HepG2 (cell line): ENCODE measurements at regions not wholly inside any gene's neighbourhood (a gene's known extent, or its start where the extent isn't known, plus 50 kb on each side); places are given as distances from the start of the nearest gene placed in this dataset.

Experiments used
- CENPX ChIP-seq: sonication (generic); formaldehyde crosslinking; IDR thresholded peaks from 2 replicates; pipeline ENCODE4 v1.9.0; 2021; ENCODE audit warnings: mild to moderate bottlenecking, missing genetic modification reagents, moderate library complexity
- EP300 ChIP-seq, 3 experiments: sonication (generic) in 1 of 3; formaldehyde crosslinking in 1 of 3; IDR thresholded peaks; 2 replicates each; pipeline versions ENCODE4 v1.5.1 to v1.6.1; 2011 to 2020; ENCODE audit warnings: low read depth in 2 of 3, low read length in 2 of 3, borderline replicate concordance in 1 of 3, improper control_type of control experiment in 1 of 3, mild to moderate bottlenecking in 1 of 3, missing genetic modification reagents in 1 of 3, moderate library complexity in 1 of 3
- GATAD2A ChIP-seq: IDR thresholded peaks from 2 replicates; pipeline ENCODE4 v1.6.1; 2016
- JUNB ChIP-seq: sonication (generic); formaldehyde crosslinking; IDR thresholded peaks from 2 replicates; pipeline ENCODE4 v1.8.0; 2022; ENCODE audit warnings: missing genetic modification reagents, mild to moderate bottlenecking, borderline replicate concordance
- PCBP2 ChIP-seq: fragments of 200-400 bp; formaldehyde crosslinking; optimal IDR thresholded peaks from 2 replicates; pipeline ENCODE3; 2018; ENCODE audit warnings: low read length, low read depth; ENCODE audit not compliant: poor library complexity, severe bottlenecking
- SRF ChIP-seq: IDR thresholded peaks from 2 replicates; pipeline ENCODE4 v1.6.1; 2011; ENCODE audit warnings: mild to moderate bottlenecking, low read depth, low read length, moderate library complexity
- ZNF207 ChIP-seq: fragments of 450-650 bp; IDR thresholded peaks from 2 replicates; pipeline ENCODE4 v1.6.1; 2016; ENCODE audit warnings: antibody characterized with exemption, borderline replicate concordance
- TF ChIP-seq, protein P1 (sequence below): sonication (generic); formaldehyde crosslinking; IDR thresholded peaks from 2 replicates; pipeline ENCODE4 v1.5.0; 2020; ENCODE audit warnings: mild to moderate bottlenecking, missing genetic modification reagents, moderate library complexity
- TF ChIP-seq, protein P2 (sequence below): sonication (generic); formaldehyde crosslinking; IDR thresholded peaks from 2 replicates; pipeline ENCODE4 v1.4.0; 2020; ENCODE audit warnings: mild to moderate bottlenecking, missing genetic modification reagents, borderline replicate concordance
- TF ChIP-seq, protein P3 (sequence below): sonication (generic); formaldehyde crosslinking; IDR thresholded peaks from 2 replicates; pipeline ENCODE4 v1.4.0; 2020; ENCODE audit warnings: low read depth, missing genetic modification reagents
- TF ChIP-seq, protein P4 (sequence below): sonication (generic); formaldehyde crosslinking; IDR thresholded peaks from 2 replicates; pipeline ENCODE4 v1.4.0; 2020; ENCODE audit warnings: missing genetic modification reagents

DNA sequence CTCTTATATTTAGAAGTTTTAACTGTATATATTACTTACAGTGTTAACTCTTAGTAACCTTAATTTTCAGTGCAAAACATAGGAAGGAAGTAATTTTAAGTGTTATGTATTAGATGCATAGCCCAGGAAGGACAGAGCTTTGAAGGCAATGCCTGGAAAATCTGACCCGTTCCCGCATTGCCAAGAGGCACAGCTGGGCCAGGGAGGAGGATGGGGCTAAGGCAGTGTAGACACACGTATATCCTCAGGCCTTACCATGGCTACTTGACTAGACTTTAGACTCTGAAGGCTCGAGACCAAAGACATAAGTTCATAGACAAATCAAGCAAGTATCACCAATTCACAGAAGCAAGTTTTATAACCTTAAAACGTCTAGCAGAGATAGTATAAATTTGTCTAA is 1944.2 kb downstream of the OLFM4 start:
- TF ChIP-seq JUNB, result no peak
- TF ChIP-seq, protein P1, sequence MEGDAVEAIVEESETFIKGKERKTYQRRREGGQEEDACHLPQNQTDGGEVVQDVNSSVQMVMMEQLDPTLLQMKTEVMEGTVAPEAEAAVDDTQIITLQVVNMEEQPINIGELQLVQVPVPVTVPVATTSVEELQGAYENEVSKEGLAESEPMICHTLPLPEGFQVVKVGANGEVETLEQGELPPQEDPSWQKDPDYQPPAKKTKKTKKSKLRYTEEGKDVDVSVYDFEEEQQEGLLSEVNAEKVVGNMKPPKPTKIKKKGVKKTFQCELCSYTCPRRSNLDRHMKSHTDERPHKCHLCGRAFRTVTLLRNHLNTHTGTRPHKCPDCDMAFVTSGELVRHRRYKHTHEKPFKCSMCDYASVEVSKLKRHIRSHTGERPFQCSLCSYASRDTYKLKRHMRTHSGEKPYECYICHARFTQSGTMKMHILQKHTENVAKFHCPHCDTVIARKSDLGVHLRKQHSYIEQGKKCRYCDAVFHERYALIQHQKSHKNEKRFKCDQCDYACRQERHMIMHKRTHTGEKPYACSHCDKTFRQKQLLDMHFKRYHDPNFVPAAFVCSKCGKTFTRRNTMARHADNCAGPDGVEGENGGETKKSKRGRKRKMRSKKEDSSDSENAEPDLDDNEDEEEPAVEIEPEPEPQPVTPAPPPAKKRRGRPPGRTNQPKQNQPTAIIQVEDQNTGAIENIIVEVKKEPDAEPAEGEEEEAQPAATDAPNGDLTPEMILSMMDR (CRISPR knock-in tag), result no peak
- TF ChIP-seq ZNF207, result no peak
- TF ChIP-seq CENPX (CRISPR knock-in tag), result no peak
- TF ChIP-seq PCBP2, result no peak
- TF ChIP-seq EP300 (IDR thresholded peaks at IDR 0.05; ENCODE audit: low read depth in 2 of 2, low read length in 2 of 2), result no peak
- no peak for TF ChIP-seq EP300 (CRISPR knock-in tag; IDR thresholded peaks at IDR 0.05; ENCODE audit: borderline replicate concordance)
- TF ChIP-seq GATAD2A (CRISPR knock-in tag), result no peak
- TF ChIP-seq, protein P2, sequence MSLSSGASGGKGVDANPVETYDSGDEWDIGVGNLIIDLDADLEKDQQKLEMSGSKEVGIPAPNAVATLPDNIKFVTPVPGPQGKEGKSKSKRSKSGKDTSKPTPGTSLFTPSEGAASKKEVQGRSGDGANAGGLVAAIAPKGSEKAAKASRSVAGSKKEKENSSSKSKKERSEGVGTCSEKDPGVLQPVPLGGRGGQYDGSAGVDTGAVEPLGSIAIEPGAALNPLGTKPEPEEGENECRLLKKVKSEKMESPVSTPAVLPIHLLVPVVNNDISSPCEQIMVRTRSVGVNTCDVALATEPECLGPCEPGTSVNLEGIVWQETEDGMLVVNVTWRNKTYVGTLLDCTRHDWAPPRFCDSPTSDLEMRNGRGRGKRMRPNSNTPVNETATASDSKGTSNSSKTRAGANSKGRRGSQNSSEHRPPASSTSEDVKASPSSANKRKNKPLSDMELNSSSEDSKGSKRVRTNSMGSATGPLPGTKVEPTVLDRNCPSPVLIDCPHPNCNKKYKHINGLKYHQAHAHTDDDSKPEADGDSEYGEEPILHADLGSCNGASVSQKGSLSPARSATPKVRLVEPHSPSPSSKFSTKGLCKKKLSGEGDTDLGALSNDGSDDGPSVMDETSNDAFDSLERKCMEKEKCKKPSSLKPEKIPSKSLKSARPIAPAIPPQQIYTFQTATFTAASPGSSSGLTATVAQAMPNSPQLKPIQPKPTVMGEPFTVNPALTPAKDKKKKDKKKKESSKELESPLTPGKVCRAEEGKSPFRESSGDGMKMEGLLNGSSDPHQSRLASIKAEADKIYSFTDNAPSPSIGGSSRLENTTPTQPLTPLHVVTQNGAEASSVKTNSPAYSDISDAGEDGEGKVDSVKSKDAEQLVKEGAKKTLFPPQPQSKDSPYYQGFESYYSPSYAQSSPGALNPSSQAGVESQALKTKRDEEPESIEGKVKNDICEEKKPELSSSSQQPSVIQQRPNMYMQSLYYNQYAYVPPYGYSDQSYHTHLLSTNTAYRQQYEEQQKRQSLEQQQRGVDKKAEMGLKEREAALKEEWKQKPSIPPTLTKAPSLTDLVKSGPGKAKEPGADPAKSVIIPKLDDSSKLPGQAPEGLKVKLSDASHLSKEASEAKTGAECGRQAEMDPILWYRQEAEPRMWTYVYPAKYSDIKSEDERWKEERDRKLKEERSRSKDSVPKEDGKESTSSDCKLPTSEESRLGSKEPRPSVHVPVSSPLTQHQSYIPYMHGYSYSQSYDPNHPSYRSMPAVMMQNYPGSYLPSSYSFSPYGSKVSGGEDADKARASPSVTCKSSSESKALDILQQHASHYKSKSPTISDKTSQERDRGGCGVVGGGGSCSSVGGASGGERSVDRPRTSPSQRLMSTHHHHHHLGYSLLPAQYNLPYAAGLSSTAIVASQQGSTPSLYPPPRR, result no peak
- TF ChIP-seq SRF, result no peak
- TF ChIP-seq, protein P3, sequence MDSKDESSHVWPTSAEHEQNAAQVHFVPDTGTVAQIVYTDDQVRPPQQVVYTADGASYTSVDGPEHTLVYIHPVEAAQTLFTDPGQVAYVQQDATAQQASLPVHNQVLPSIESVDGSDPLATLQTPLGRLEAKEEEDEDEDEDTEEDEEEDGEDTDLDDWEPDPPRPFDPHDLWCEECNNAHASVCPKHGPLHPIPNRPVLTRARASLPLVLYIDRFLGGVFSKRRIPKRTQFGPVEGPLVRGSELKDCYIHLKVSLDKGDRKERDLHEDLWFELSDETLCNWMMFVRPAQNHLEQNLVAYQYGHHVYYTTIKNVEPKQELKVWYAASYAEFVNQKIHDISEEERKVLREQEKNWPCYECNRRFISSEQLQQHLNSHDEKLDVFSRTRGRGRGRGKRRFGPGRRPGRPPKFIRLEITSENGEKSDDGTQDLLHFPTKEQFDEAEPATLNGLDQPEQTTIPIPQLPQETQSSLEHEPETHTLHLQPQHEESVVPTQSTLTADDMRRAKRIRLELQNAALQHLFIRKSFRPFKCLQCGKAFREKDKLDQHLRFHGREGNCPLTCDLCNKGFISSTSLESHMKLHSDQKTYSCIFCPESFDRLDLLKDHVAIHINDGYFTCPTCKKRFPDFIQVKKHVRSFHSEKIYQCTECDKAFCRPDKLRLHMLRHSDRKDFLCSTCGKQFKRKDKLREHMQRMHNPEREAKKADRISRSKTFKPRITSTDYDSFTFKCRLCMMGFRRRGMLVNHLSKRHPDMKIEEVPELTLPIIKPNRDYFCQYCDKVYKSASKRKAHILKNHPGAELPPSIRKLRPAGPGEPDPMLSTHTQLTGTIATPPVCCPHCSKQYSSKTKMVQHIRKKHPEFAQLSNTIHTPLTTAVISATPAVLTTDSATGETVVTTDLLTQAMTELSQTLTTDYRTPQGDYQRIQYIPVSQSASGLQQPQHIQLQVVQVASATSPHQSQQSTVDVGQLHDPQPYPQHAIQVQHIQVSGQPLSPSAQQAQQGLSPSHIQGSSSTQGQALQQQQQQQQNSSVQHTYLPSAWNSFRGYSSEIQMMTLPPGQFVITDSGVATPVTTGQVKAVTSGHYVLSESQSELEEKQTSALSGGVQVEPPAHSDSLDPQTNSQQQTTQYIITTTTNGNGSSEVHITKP, result no peak
- TF ChIP-seq, protein P4, sequence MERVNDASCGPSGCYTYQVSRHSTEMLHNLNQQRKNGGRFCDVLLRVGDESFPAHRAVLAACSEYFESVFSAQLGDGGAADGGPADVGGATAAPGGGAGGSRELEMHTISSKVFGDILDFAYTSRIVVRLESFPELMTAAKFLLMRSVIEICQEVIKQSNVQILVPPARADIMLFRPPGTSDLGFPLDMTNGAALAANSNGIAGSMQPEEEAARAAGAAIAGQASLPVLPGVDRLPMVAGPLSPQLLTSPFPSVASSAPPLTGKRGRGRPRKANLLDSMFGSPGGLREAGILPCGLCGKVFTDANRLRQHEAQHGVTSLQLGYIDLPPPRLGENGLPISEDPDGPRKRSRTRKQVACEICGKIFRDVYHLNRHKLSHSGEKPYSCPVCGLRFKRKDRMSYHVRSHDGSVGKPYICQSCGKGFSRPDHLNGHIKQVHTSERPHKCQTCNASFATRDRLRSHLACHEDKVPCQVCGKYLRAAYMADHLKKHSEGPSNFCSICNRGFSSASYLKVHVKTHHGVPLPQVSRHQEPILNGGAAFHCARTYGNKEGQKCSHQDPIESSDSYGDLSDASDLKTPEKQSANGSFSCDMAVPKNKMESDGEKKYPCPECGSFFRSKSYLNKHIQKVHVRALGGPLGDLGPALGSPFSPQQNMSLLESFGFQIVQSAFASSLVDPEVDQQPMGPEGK (CRISPR knock-in tag), result no peak
